HG03432 (cell line): ENCODE measurements at regions not wholly inside any gene's neighbourhood (a gene's known extent, or its start where the extent isn't known, plus 50 kb on each side); places are given as distances from the start of the nearest gene placed in this dataset.
"Not testable (repeated sequence)": the region's sequence is repeated elsewhere in the genome, so short reads cannot be mapped to it uniquely, and the experiment has no call there.

Source experiments
- ATAC-seq: cut with Tn5 transposase; IDR thresholded peaks from one replicate; pipeline ENCODE4 v1.9.1; 2021; ENCODE audit warnings: mild to moderate bottlenecking, moderate library complexity; ENCODE audit not compliant: unreplicated experiment

GRCh38 chr1:120465900-120466299 is 51.1 kb downstream of the NBPF8 start:
- not testable (repeated sequence) for ATAC-seq

GRCh38 chr1:120477663-120478062 is 62.8 kb downstream of the NBPF8 start:
- not testable (repeated sequence) for ATAC-seq

GRCh38 chr1:120478400-120478799 is 63.6 kb downstream of the NBPF8 start:
- ATAC-seq, result not testable (repeated sequence)

GRCh38 chr1:120487542-120487941 is 72.7 kb downstream of the NBPF8 start:
- ATAC-seq, result not testable (repeated sequence)

GRCh38 chr1:120489217-120489616 is 74.4 kb downstream of the NBPF8 start:
- ATAC-seq, result not testable (repeated sequence)

GRCh38 chr1:120497145-120497544 is 82.3 kb downstream of the NBPF8 start:
- ATAC-seq, result not testable (repeated sequence)

- ATAC-seq, result not testable (repeated sequence)
Observed at GRCh38 chr1:120503284-120503683, 88.4 kb downstream of the NBPF8 start.

GRCh38 chr1:120506352-120506751 is 91.5 kb downstream of the NBPF8 start:
- not testable (repeated sequence) for ATAC-seq

- not testable (repeated sequence) for ATAC-seq
Observed at GRCh38 chr1:120508351-120508750, 93.5 kb downstream of the NBPF8 start.

- not testable (repeated sequence) for ATAC-seq
Observed at GRCh38 chr1:120509258-120509657, 94.4 kb downstream of the NBPF8 start.

GRCh38 chr1:120513099-120513498 is 98.3 kb downstream of the NBPF8 start:
- ATAC-seq, result not testable (repeated sequence)

GRCh38 chr1:120513531-120513930 is 98.7 kb downstream of the NBPF8 start:
- not testable (repeated sequence) for ATAC-seq

GRCh38 chr1:120519196-120519595 is 104.4 kb downstream of the NBPF8 start:
- ATAC-seq, result not testable (repeated sequence)

GRCh38 chr1:120524416-120524815 is 109.6 kb downstream of the NBPF8 start:
- ATAC-seq, result not testable (repeated sequence)

GRCh38 chr1:120525386-120525785 is 110.6 kb downstream of the NBPF8 start:
- not testable (repeated sequence) for ATAC-seq

GRCh38 chr1:120529475-120530089 is 114.7 kb downstream of the NBPF8 start:
- not testable (repeated sequence) for ATAC-seq

GRCh38 chr1:120531455-120531854 is 116.6 kb downstream of the NBPF8 start:
- ATAC-seq, result not testable (repeated sequence)

GRCh38 chr1:120534361-120535047 is 119.7 kb downstream of the NBPF8 start:
- peak; percentile 89 for ATAC-seq

GRCh38 chr1:120535052-120535451 is 120.2 kb downstream of the NBPF8 start:
- ATAC-seq, result peak; percentile 79

- not testable (repeated sequence) for ATAC-seq
Observed at GRCh38 chr1:120541394-120541793, 126.6 kb downstream of the NBPF8 start.

GRCh38 chr1:120542365-120542764 is 127.5 kb downstream of the NBPF8 start:
- ATAC-seq, result not testable (repeated sequence)

GRCh38 chr1:120542940-120543339 is 128.1 kb downstream of the NBPF8 start:
- not testable (repeated sequence) for ATAC-seq
